IPS-NIHi7 (cell line): ENCODE measurements at regions not wholly inside any gene's neighbourhood (a gene's known extent, or its start where the extent isn't known, plus 50 kb on each side); places are given as distances from the start of the nearest gene placed in this dataset.

Source experiments
- DNase-seq: peaks from one replicate; pipeline ENCODE4 v3.0.0; 2012; ENCODE audit warnings: mixed read lengths; ENCODE audit errors: extremely low spot score

GRCh38 chr14:106843386-106843785 is 1317.0 kb downstream of the TMEM121 start:
- no peak for DNase-seq

- DNase-seq = no peak
These were observed 1317.6 kb downstream of the TMEM121 start for GRCh38 chr14:106843951-106844483.

GRCh38 chr14:106844608-106845285 is 1318.4 kb downstream of the TMEM121 start:
- no peak for DNase-seq

GRCh38 chr14:106845286-106846087 is 1319.1 kb downstream of the TMEM121 start:
- no peak for DNase-seq

- no peak for DNase-seq
These were observed 1319.8 kb downstream of the TMEM121 start for GRCh38 chr14:106846218-106846617.

GRCh38 chr14:106848330-106849121 is 1322.1 kb downstream of the TMEM121 start:
- no peak for DNase-seq

- no peak for DNase-seq
These were observed 1324.8 kb downstream of the TMEM121 start for GRCh38 chr14:106850913-106851825.

GRCh38 chr14:106872611-106873446 is 1346.4 kb downstream of the TMEM121 start:
- no peak for DNase-seq

- DNase-seq = no peak
These were observed 1348.0 kb downstream of the TMEM121 start for GRCh38 chr14:106874350-106874749.

GRCh38 chr14:106875503-106875902 is 1349.1 kb downstream of the TMEM121 start:
- no peak for DNase-seq

- DNase-seq = no peak
These were observed 1350.3 kb downstream of the TMEM121 start for GRCh38 chr14:106876711-106877110.

GRCh38 chr14:106877517-106877916 is 1351.1 kb downstream of the TMEM121 start:
- no peak for DNase-seq

- DNase-seq = no peak
These were observed 1352.9 kb downstream of the TMEM121 start for GRCh38 chr14:106879241-106879640.

- DNase-seq = no peak
These were observed 1356.9 kb downstream of the TMEM121 start for GRCh38 chr14:106883218-106883692.
